Liver (tissue), 8 donors: ENCODE measurements at regions not wholly inside any gene's neighbourhood (a gene's known extent, or its start where the extent isn't known, plus 50 kb on each side); places are given as distances from the start of the nearest gene placed in this dataset.

Experiments
- DNase-seq: peaks from one replicate; pipeline ENCODE4 v3.0.0-alpha.2; 2017; ENCODE audit warnings: low spot score
- H3K27ac ChIP-seq, 2 donors: one replicate each; pipeline ENCODE4 v1.7.0; 2013; ENCODE audit warnings: inconsistent platforms in 2 of 2, low read length in 2 of 2, control low read depth in 1 of 2, low read depth in 1 of 2, mild to moderate bottlenecking in 1 of 2
- H3K27me3 ChIP-seq, 4 donors: one replicate each; pipeline versions ENCODE4 v1.6.1 to v1.7.0; 2013; ENCODE audit warnings: low read length in 3 of 4, inconsistent platforms in 1 of 4, mild to moderate bottlenecking in 1 of 4, moderate library complexity in 1 of 4; ENCODE audit not compliant: control insufficient read depth in 4 of 4, insufficient read depth in 4 of 4
- H3K36me3 ChIP-seq, 4 donors: one replicate each; pipeline versions ENCODE4 v1.6.1 to v1.7.0; 2013; ENCODE audit warnings: low read length in 3 of 4, mild to moderate bottlenecking in 3 of 4, low read depth in 1 of 4, moderate library complexity in 1 of 4; ENCODE audit not compliant: control insufficient read depth in 4 of 4, insufficient read depth in 3 of 4
- H3K4me1 ChIP-seq, 4 donors: one replicate each; pipeline versions ENCODE4 v1.6.1 to v1.7.0; 2013; ENCODE audit warnings: low read length in 3 of 4, mild to moderate bottlenecking in 3 of 4, moderate library complexity in 1 of 4; ENCODE audit not compliant: control insufficient read depth in 4 of 4, insufficient read depth in 4 of 4
- H3K4me3 ChIP-seq, 3 donors: one replicate each; pipeline versions ENCODE4 v1.6.1 to v1.7.0; 2013; ENCODE audit warnings: low read length in 3 of 3, control low read depth in 1 of 3, low read depth in 1 of 3, mild to moderate bottlenecking in 1 of 3
- H3K9ac ChIP-seq, 2 donors: one replicate each; pipeline ENCODE4 v1.7.0; 2013; ENCODE audit warnings: low read length in 2 of 2, mild to moderate bottlenecking in 2 of 2, moderate library complexity in 2 of 2, control low read depth in 1 of 2, low read depth in 1 of 2
- H3K9me3 ChIP-seq, 4 donors: one replicate each; pipeline versions ENCODE4 v1.6.1 to v1.7.0; 2013; ENCODE audit warnings: low read length in 3 of 4; ENCODE audit not compliant: control insufficient read depth in 4 of 4
- EGR1 ChIP-seq, 2 donors: IDR thresholded peaks; 2 replicates each; pipeline ENCODE4 v1.6.1; 2016 to 2018; ENCODE audit warnings: antibody characterized with exemption in 2 of 2, low read depth in 2 of 2
- FOXA1 ChIP-seq: IDR thresholded peaks from 2 replicates; pipeline ENCODE4 v1.6.1; 2016; ENCODE audit warnings: antibody characterized with exemption
- FOXA2 ChIP-seq: IDR thresholded peaks from 2 replicates; pipeline ENCODE4 v1.6.1; 2016; ENCODE audit warnings: antibody characterized with exemption
- GABPA ChIP-seq, 2 donors: IDR thresholded peaks in 1 of 2; conservative IDR thresholded peaks in 1 of 2; 2 replicates each; pipeline ENCODE4 v1.6.1; 2016; ENCODE audit warnings: antibody characterized with exemption in 2 of 2, mild to moderate bottlenecking in 1 of 2, moderate library complexity in 1 of 2
- HNF4A ChIP-seq, 2 donors: conservative IDR thresholded peaks; 2 replicates each; pipeline ENCODE4 v1.6.1; 2016; ENCODE audit warnings: antibody characterized with exemption in 2 of 2, mild to moderate bottlenecking in 2 of 2
- HNF4G ChIP-seq: IDR thresholded peaks from 2 replicates; pipeline ENCODE4 v1.6.1; 2016; ENCODE audit warnings: antibody characterized with exemption
- JUND ChIP-seq, 2 donors: IDR thresholded peaks; 2 replicates each; pipeline ENCODE4 v1.6.1; 2016; ENCODE audit warnings: antibody characterized with exemption in 2 of 2
- NR2F2 ChIP-seq: IDR thresholded peaks from 2 replicates; pipeline ENCODE4 v1.6.1; 2016; ENCODE audit warnings: antibody characterized with exemption
- RAD21 ChIP-seq, 2 donors: IDR thresholded peaks; 2 replicates each; pipeline ENCODE4 v1.6.1; 2016; ENCODE audit warnings: antibody characterized with exemption in 2 of 2, mild to moderate bottlenecking in 2 of 2
- RXRA ChIP-seq, 2 donors: IDR thresholded peaks; 2 replicates each; pipeline ENCODE4 v1.6.1; 2017 to 2018; ENCODE audit warnings: antibody characterized with exemption in 2 of 2, mild to moderate bottlenecking in 1 of 2
- SP1 ChIP-seq: IDR thresholded peaks from 2 replicates; pipeline ENCODE4 v1.6.1; 2018; ENCODE audit warnings: antibody characterized with exemption, mild to moderate bottlenecking
- TAF1 ChIP-seq: conservative IDR thresholded peaks from 2 replicates; pipeline ENCODE4 v1.6.1; 2016; ENCODE audit warnings: antibody characterized with exemption, mild to moderate bottlenecking
- YY1 ChIP-seq: IDR thresholded peaks from 2 replicates; pipeline ENCODE4 v1.6.1; 2016; ENCODE audit warnings: antibody characterized with exemption, mild to moderate bottlenecking
- WGBS: extraction: QIAGEN DNeasy Blood & Tissue Kit; methylation state at CpG from one replicate; pipeline ENCODE4 v1.1.7; 2013; 5-methylcytosine and 5-hydroxymethylcytosine counted together
- TF ChIP-seq, protein P1 (sequence below): fragments of 150-350 bp; IDR thresholded peaks from 2 replicates; pipeline ENCODE4 v1.5.1; 2017; ENCODE audit warnings: improper control_type of control experiment, low read depth, low read length; ENCODE audit not compliant: missing input control
- TF ChIP-seq, protein P2 (sequence below): IDR thresholded peaks from 2 replicates; pipeline ENCODE4 v1.6.1; 2016; ENCODE audit warnings: antibody characterized with exemption
- TF ChIP-seq, protein P3 (sequence below): IDR thresholded peaks from 2 replicates; pipeline ENCODE4 v1.6.1; 2016; ENCODE audit warnings: antibody characterized with exemption, mild to moderate bottlenecking
- TF ChIP-seq, protein P4 (sequence below): IDR thresholded peaks from 2 replicates; pipeline ENCODE4 v1.6.1; 2016; ENCODE audit warnings: antibody characterized with exemption
- donor health status: healthy.
- donor health status: healthy.
- donor health status: healthy.
- donor health status: healthy.
- donor health status: healthy.

DNA sequence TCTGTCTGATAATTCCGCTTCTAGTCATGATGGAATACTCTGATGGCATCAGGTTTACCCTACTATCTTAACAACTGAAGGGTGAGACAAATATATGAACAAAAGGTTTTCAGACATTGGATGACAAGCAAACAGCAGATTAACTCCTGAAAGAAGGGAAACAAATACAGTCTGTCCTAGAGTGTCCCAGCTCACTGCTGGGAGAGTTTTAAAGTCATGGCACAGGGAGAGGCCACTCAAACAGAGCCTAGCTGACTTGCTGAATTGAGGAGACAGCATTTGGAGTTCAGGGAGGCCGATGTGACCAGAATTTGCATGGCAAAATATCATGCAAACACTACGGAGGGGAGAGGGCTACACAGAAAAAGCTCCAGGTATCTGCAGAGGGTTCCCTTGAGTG lies 73.1 kb downstream of the MDH2 start:
- Histone ChIP-seq H3K4me3 (no peak overlapping the region), H3K9me3 (no peaks in the 10 kb centered on the region), H3K27me3 (no peaks in the 10 kb centered on the region), H3K27ac (no peak overlapping the region), H3K4me1 (peaks cover 0 to 12% (median 6%) of the 10 kb centered on the region in 4 donors), H3K36me3 (peaks cover 0 to 2% (median 0%) of the 10 kb centered on the region in 4 donors), H3K9ac (no peak overlapping the region)
- WGBS, result 86% methylated on average over 3 of the region's 3 CpGs
- TF ChIP-seq NR2F2, result no peak
- TF ChIP-seq, protein P1, sequence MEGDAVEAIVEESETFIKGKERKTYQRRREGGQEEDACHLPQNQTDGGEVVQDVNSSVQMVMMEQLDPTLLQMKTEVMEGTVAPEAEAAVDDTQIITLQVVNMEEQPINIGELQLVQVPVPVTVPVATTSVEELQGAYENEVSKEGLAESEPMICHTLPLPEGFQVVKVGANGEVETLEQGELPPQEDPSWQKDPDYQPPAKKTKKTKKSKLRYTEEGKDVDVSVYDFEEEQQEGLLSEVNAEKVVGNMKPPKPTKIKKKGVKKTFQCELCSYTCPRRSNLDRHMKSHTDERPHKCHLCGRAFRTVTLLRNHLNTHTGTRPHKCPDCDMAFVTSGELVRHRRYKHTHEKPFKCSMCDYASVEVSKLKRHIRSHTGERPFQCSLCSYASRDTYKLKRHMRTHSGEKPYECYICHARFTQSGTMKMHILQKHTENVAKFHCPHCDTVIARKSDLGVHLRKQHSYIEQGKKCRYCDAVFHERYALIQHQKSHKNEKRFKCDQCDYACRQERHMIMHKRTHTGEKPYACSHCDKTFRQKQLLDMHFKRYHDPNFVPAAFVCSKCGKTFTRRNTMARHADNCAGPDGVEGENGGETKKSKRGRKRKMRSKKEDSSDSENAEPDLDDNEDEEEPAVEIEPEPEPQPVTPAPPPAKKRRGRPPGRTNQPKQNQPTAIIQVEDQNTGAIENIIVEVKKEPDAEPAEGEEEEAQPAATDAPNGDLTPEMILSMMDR, result no peak
- no peak for TF ChIP-seq RXRA (IDR thresholded peaks at IDR 0.05)
- TF ChIP-seq EGR1 (IDR thresholded peaks at IDR 0.05; ENCODE audit: low read depth in 2 of 2), result no peak
- TF ChIP-seq TAF1, result no peak
- TF ChIP-seq, protein P2, sequence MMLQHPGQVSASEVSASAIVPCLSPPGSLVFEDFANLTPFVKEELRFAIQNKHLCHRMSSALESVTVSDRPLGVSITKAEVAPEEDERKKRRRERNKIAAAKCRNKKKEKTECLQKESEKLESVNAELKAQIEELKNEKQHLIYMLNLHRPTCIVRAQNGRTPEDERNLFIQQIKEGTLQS, result no peak
- TF ChIP-seq GABPA (IDR thresholded peaks at IDR 0.05 in 1 of 2, conservative IDR thresholded peaks at IDR 0.05 in 1 of 2), result no peak
- no peak for TF ChIP-seq FOXA2
- TF ChIP-seq HNF4A (conservative IDR thresholded peaks at IDR 0.05), result no peak
- no peak for TF ChIP-seq YY1
- TF ChIP-seq JUND (IDR thresholded peaks at IDR 0.05), result no peak
- TF ChIP-seq, protein P3, sequence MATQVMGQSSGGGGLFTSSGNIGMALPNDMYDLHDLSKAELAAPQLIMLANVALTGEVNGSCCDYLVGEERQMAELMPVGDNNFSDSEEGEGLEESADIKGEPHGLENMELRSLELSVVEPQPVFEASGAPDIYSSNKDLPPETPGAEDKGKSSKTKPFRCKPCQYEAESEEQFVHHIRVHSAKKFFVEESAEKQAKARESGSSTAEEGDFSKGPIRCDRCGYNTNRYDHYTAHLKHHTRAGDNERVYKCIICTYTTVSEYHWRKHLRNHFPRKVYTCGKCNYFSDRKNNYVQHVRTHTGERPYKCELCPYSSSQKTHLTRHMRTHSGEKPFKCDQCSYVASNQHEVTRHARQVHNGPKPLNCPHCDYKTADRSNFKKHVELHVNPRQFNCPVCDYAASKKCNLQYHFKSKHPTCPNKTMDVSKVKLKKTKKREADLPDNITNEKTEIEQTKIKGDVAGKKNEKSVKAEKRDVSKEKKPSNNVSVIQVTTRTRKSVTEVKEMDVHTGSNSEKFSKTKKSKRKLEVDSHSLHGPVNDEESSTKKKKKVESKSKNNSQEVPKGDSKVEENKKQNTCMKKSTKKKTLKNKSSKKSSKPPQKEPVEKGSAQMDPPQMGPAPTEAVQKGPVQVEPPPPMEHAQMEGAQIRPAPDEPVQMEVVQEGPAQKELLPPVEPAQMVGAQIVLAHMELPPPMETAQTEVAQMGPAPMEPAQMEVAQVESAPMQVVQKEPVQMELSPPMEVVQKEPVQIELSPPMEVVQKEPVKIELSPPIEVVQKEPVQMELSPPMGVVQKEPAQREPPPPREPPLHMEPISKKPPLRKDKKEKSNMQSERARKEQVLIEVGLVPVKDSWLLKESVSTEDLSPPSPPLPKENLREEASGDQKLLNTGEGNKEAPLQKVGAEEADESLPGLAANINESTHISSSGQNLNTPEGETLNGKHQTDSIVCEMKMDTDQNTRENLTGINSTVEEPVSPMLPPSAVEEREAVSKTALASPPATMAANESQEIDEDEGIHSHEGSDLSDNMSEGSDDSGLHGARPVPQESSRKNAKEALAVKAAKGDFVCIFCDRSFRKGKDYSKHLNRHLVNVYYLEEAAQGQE, result no peak
- no peak for DNase-seq

DNA sequence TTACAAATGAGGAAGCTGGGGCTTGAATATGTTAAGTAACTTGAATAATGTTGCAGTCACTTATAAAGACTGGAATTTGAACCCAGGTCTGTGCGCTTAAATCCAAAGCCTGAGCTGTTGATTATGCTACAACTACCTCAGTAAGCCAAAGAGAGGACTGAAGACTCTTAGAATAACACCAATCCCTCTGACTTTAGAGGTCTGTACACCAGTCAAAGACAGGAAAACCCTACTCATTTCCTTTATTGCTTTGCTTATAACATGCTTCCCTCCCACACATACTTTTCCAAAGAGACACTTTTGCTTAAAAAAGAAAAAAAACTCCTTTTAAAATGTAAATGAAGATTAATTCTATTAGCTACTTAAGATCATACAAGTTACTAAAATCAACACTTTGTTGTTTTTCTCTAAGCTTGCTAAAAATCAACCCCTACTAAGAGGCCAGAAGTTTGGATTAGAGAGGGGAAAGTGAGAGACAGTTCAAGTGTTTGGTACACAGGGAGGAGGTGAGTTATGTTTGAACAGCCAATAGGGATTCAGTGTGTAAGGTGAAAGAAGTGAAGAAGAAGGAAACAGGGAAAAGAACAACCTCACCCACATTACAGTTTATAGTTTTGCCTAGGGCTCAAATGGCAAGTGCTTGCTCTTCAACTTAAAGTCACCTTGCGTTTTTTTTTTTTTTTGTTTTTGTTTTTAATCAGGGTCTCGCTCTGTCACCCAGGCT lies 74.8 kb downstream of the MDH2 start:
- 90% methylated on average over 3 of the region's 3 CpGs for WGBS
- Histone ChIP-seq H3K27ac (no peak overlapping the region), H3K4me3 (no peak overlapping the region), H3K27me3 (no peaks in the 10 kb centered on the region), H3K36me3 (peaks cover 0 to 2% (median 0%) of the 10 kb centered on the region in 4 donors), H3K9me3 (no peaks in the 10 kb centered on the region), H3K4me1 (peaks cover 1 to 10% (median 8%) of the 10 kb centered on the region in 4 donors), H3K9ac (no peak overlapping the region)
- no peak for DNase-seq
- TF ChIP-seq, protein P1, result no peak
- TF ChIP-seq JUND (IDR thresholded peaks at IDR 0.05), result no peak
- TF ChIP-seq, protein P3, result no peak
- TF ChIP-seq HNF4A (conservative IDR thresholded peaks at IDR 0.05), result no peak
- no peak for TF ChIP-seq TAF1
- TF ChIP-seq RAD21 (IDR thresholded peaks at IDR 0.05), result no peak
- TF ChIP-seq FOXA1, result no peak
- TF ChIP-seq NR2F2, result no peak
- TF ChIP-seq, protein P4, sequence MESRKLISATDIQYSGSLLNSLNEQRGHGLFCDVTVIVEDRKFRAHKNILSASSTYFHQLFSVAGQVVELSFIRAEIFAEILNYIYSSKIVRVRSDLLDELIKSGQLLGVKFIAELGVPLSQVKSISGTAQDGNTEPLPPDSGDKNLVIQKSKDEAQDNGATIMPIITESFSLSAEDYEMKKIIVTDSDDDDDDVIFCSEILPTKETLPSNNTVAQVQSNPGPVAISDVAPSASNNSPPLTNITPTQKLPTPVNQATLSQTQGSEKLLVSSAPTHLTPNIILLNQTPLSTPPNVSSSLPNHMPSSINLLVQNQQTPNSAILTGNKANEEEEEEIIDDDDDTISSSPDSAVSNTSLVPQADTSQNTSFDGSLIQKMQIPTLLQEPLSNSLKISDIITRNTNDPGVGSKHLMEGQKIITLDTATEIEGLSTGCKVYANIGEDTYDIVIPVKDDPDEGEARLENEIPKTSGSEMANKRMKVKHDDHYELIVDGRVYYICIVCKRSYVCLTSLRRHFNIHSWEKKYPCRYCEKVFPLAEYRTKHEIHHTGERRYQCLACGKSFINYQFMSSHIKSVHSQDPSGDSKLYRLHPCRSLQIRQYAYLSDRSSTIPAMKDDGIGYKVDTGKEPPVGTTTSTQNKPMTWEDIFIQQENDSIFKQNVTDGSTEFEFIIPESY, result no peak
- TF ChIP-seq FOXA2, result no peak
- no peak for TF ChIP-seq SP1
- no peak for TF ChIP-seq YY1
- TF ChIP-seq HNF4G, result no peak
- no peak for TF ChIP-seq GABPA (IDR thresholded peaks at IDR 0.05 in 1 of 2, conservative IDR thresholded peaks at IDR 0.05 in 1 of 2)
